ENCODE measurements at regions not wholly inside any gene's neighbourhood (a gene's known extent, or its start where the extent isn't known, plus 50 kb on each side); places are given as distances from the start of the nearest gene placed in this dataset.

- WGBS, 3 donors, result 30 to 56% (median 37%) methylated on average over 2 of the region's 2 CpGs
- intact Hi-C loops (cut with DNase I), result no loop called here
- TF ChIP-seq POLR2A (IDR thresholded peaks at IDR 0.05) (no peak), CTCF (IDR thresholded peaks at IDR 0.05) (no peak), EP300 (IDR thresholded peaks at IDR 0.05) (no peak)
- Histone ChIP-seq H3K4me3 (no peak overlapping the region), H3K9me3 (no peaks in the 10 kb centered on the region), H3K27ac (no peak overlapping the region), H3K4me1 (ENCODE audit: insufficient read depth) (no peaks in the 10 kb centered on the region), H3K36me3 (no peaks in the 10 kb centered on the region), H3K27me3 (no peaks in the 10 kb centered on the region)
- no peak for DNase-seq
Measured at GRCh38 chr5:171661143-171661542, 124.5 kb upstream of the SMIM23 start.

GRCh38 chr5:171663311-171664085 is 122.1 kb upstream of the SMIM23 start:
- no peak overlapping the region for H3K27ac ChIP-seq
- no peak overlapping the region for H3K4me3 ChIP-seq
- H3K4me1 ChIP-seq (ENCODE audit: insufficient read depth), result no peaks in the 10 kb centered on the region
- H3K36me3 ChIP-seq, result no peaks in the 10 kb centered on the region
- 79 to 83% (median 81%) methylated on average over 9 of the region's 9 CpGs for WGBS, 3 donors
- H3K27me3 ChIP-seq, result no peaks in the 10 kb centered on the region
- intact Hi-C loops (cut with DNase I), result no loop called here
- no peak for TF ChIP-seq POLR2A (IDR thresholded peaks at IDR 0.05)
- no peak for TF ChIP-seq CTCF (IDR thresholded peaks at IDR 0.05)
- TF ChIP-seq EP300 (IDR thresholded peaks at IDR 0.05), result no peak
- no peak for DNase-seq
- no peaks in the 10 kb centered on the region for H3K9me3 ChIP-seq

DNA sequence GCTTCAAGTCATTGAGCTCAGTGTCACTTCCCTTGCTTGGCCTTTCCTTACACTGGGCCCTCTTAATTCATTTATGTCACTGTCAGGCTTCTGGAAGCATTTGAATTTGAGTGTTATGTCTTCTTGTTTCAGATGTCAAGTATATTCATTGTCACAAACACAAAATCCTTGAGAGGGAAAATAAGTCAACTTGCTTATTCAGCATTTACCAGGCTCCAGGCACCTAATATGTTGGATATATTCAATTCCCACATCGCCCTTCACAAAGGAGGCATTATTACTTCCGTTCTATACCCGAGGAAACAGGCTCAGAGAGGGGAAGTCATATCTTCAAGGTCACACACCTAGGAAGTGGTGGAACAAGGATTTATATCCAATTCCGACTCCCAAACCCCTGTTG is 121.1 kb upstream of the SMIM23 start:
- Histone ChIP-seq H3K27me3 (no peaks in the 10 kb centered on the region), H3K27ac (no peak overlapping the region), H3K4me1 (ENCODE audit: insufficient read depth) (no peaks in the 10 kb centered on the region), H3K9me3 (no peaks in the 10 kb centered on the region), H3K4me3 (no peak overlapping the region), H3K36me3 (no peaks in the 10 kb centered on the region)
- intact Hi-C loops (cut with DNase I), result no loop called here
- TF ChIP-seq EP300 (IDR thresholded peaks at IDR 0.05), result no peak
- TF ChIP-seq CTCF (IDR thresholded peaks at IDR 0.05), result no peak
- TF ChIP-seq POLR2A (IDR thresholded peaks at IDR 0.05), result no peak
- WGBS, 3 donors, result 69 to 76% (median 73%) methylated on average over 4 of the region's 4 CpGs
- no peak for DNase-seq

DNA sequence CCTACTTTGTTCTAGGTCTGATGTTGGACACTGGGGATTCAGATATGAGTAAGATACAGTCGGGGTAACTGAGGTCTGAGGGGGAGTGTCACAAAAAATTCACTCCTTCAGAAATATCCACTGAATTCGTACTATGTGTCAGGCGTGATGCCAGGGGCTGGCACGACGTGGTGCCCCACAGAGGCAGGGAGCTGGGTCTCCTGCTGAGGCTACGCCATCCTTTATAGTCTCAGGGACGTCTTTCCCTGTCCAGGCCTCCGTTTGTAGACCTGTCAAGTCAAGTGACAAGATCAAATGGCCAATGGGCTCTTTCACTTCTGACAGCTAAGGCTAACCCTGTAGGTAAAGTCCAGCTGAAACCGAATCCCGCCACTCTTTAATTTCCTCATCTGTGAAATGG is 118.8 kb upstream of the SMIM23 start:
- H3K4me1 ChIP-seq (ENCODE audit: insufficient read depth), result no peaks in the 10 kb centered on the region
- DNase-seq, result no peak
- TF ChIP-seq EP300 (IDR thresholded peaks at IDR 0.05) (no peak), CTCF (IDR thresholded peaks at IDR 0.05) (no peak), POLR2A (IDR thresholded peaks at IDR 0.05) (no peak)
- H3K9me3 ChIP-seq, result no peaks in the 10 kb centered on the region
- H3K27me3 ChIP-seq, result no peaks in the 10 kb centered on the region
- WGBS, 3 donors, result 86 to 90% (median 88%) methylated on average over 10 of the region's 10 CpGs
- no peaks in the 10 kb centered on the region for H3K36me3 ChIP-seq
- H3K27ac ChIP-seq, result no peak overlapping the region
- no peak overlapping the region for H3K4me3 ChIP-seq
- intact Hi-C loops (cut with DNase I), result no loop called here

Measured in ovary (tissue), 7 donors.